ENCODE measurements at regions not wholly inside any gene's neighbourhood (a gene's known extent, or its start where the extent isn't known, plus 50 kb on each side); places are given as distances from the start of the nearest gene placed in this dataset.

GRCh38 chr11:82676483-82677094 is 57.1 kb downstream of the FAM181B start:
- DNase-seq: no peak

DNA sequence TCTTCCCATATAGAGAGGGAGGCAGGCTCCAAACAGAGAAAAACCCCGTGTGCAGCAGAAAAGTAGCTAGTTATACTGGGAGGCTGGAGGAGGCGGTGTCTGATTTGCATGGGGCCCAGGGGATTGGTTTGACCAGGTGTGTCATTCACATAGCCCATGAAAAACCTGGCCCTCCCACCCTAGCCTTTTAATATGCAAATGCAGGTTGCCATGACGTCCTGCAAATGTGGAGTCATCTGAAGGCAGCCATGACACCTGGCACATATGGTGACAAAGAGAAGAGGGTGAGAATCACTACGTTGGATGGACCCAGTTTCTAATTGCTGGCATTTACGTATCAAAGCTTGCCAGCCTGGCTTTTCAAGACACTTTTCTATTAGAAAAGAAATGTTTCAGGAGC is 57.8 kb downstream of the FAM181B start:
- peak; percentile 39 for DNase-seq

- DNase-seq: no peak
Measured at GRCh38 chr11:82673631-82674030, 60.0 kb downstream of the FAM181B start.

DNA sequence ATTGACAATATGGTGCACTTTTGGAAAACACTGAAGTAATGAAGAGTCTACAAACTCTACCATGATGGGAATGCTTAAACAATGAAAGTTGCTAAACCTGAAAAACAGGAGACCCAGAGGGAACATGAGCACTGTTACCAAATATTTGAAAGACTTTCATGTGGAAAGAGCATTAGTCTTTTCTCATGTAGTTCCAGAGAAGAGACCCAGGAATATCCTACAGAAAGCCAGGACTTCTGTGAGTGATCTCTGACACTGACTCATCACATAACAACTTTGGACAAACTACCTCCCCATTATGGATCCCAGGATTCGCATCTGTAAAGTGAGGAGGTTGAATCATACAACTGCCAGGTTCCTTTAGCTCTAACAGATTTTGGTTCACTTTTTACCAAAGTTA is 62.2 kb downstream of the FAM181B start:
- no peak for DNase-seq

DNA sequence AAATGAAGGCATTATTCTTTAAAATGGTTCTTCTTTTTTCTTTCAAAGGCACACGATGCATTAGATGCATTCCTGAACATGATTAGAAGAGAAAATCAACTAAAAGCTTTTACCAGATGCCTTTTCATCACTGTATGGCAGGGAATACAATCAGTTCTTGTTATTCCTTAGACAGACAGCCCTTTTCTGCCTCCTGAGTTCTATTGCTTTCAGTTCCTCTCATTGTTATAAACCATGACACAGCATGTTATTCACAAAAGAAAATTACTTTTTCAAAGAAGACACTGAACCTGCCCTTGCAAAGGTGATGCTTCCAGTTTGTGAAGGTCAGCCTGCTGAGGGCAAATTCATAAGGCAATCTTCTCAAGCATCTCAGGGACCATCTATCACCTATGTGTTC is 70.1 kb downstream of the FAM181B start:
- DNase-seq: no peak

DNA sequence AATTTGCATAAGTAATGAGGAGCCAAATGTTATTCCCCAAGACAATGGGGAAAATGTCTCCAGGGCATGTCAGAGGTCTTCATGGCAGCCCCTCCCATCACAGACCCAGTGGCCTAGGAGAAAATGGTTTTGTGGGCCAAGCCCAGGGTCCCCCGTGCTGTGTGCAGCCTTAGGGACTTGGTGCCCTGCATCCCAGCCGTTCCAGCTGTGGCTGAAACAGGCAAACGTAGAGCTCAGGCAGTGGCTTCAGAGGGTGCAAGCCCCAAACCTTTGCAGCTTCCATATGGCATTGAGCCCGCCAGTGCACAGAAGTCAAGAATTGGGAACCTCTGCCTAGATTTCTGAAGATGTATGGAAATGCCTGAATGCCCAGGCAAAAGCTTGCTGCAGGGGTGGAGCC is 79.9 kb downstream of the FAM181B start:
- no peak for DNase-seq

- DNase-seq: no peak
Measured at GRCh38 chr11:82639251-82639650, 94.4 kb downstream of the FAM181B start.

DNA sequence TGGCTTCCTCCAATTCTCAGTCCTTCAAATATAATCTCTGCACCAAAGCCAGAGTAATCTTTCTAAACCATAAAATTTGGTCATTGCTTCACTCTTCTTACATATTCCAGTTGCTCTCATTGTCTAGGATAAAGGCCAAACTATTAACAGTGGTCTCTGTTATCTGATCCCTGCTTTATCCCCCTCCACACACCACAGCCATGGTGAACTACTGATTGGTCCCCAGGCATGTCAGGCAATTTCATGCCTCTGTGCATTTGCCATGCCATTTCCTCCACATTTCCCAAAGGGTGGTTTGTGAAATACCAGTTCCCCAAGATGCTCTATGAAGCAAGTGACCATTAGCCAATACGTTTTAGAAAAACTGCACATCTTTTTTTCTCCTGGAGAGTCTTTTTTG is 97.0 kb downstream of the FAM181B start:
- DNase-seq: no peak

- DNase-seq: no peak
Measured at GRCh38 chr11:82634091-82634490, 99.6 kb downstream of the FAM181B start.

- DNase-seq: no peak
Measured at GRCh38 chr11:82631722-82632630, 101.7 kb downstream of the FAM181B start.

DNA sequence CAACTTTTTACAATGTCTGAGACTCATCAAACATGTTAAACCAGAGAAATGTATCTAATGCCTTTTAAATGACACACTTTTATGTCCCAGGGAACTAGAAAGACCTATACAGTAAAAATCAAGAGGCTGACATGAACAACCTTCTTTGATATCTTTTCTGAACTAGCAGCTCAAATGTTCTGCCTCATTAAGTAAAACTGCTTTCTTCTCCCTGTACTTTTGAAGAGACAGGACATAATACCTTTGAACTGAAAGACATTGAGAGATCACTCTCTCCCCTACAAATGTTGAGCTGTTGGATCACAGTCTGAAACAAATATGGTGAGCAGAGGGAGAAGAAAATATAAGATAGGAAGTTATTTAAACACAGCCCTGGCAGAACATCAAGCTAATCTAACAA is 123.0 kb downstream of the FAM181B start:
- DNase-seq: no peak

GRCh38 chr11:82606738-82607137 is 126.9 kb downstream of the FAM181B start:
- DNase-seq: no peak

DNA sequence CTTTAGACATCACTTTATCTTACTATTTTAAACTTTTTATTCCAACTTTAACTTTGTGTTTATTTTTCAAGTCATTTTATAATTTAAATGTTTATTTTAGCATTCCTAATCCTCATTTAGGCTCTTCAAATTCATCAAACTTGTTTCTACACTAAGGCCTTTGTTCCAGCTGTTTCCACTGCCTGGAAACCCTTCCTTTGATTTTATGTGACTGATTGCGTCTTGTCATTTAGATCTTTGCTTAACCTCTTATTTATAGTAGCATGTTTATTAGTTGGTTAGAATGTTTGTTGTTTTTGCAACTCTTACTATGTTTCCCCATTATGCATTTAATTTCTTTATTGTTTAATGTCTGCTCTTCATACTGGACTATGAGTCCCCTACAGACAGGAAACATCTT is 132.0 kb downstream of the FAM181B start:
- no peak for DNase-seq

- DNase-seq: no peak
Measured at GRCh38 chr11:82599836-82600235, 133.8 kb downstream of the FAM181B start.

- no peak for DNase-seq
Measured at GRCh38 chr11:82586581-82586980, 147.1 kb downstream of the FAM181B start.

DNA sequence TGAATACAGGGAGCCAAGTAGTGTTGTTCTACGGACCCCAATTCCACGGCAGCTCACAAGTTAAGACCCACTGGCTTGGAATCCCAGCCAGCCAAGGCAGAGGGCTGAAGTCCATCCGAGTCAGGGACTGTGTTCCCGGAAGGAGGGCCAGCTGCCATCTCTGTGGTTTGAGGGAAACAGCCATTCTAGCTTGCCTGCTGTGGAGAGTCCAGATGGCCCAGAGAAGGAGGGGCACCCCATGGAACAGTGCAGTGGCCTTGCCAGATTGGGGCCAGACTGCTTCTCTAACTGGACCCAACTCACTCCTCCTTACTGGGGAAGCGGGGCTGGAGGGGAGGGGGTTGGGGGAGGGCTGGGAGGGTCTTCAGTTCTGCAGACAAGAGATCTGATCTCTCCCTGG is 156.4 kb downstream of the FAM181B start:
- no peak for DNase-seq

- DNase-seq: no peak
Measured at GRCh38 chr11:82560836-82561235, 172.8 kb downstream of the FAM181B start.

GRCh38 chr11:82559609-82560008 is 174.1 kb downstream of the FAM181B start:
- no peak for DNase-seq

DNA sequence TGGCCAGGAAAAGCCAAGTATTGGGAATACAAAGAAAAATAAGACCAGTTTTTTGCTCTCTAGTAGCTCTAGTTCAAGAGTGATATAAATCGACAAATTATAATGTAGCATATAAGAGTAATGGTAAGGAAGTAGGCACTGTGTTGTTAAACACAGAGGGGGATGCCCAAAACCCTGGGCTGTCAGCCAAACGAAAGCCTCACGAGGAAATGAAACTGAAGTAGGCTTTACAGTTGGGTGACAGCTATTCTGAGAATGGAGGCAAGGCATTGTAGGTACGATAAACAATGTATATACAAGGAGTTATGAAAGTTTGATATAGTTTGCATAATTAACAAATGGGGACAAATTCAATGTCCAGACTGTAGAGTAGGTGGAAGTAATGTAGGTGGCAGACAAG is 176.4 kb downstream of the FAM181B start:
- DNase-seq: no peak

DNA sequence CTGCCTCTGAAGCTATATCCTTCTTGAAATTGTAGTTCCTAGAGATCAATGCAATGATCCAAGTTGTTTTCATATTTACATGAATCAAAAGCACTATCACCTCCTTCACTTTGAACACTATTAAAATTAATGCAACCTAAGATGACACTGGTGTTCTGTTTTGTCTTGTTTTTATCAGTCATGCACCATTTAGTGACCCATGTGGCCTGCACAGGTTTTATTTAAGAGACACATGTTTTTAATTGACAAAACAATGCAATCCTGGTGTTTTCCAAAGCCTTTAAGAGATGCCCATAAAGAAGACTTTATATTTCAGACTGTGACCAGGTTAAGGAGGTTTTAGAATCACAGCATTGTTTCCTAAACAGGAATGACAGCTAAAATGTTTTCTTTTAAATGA is 177.5 kb downstream of the FAM181B start:
- no peak for DNase-seq

- no peak for DNase-seq
Measured at GRCh38 chr11:82546661-82547557, 186.8 kb downstream of the FAM181B start.

DNA sequence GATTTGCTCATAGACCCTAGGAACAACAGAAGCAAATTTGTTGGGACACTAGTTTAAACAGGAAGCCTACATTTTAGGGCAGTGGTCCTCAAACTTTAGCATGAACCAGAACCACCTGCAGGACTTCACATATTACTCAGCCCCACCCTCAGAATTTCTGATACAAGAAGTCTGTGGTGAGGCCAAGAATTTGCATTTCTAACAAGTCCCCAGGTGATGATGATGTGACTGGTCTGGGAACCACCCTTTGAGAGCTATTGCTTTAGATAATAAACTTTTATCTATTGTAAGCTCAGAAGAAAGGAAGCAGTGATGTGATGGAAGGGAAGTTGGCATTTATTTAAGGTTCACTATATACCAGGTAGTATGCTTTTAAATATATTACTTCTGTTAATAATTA is 194.0 kb downstream of the FAM181B start:
- DNase-seq: no peak

DNA sequence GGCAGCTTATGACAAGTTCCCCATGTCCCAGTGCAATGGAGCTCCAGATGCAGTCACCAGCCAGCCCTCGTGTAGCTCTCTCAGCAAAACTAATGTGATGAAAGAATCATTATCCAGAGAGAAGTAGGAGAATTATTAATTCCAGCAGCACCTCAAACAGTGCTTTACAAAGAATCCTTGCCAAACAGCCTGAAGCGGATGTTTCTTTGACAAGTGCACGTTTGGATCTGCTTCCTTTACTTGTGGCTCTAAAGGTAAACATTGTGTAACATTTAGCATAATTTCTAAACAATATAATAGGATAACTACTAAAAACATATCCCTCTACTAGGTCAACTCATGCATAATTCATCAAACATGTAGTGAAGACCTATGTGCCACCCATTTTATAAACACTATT is 197.0 kb downstream of the FAM181B start:
- no peak for DNase-seq

All from NCI-H526 treated with DMSO at 0.1 percent for 48 hours (cell line).